HEK293 (cell line): ENCODE measurements at regions not wholly inside any gene's neighbourhood (a gene's known extent, or its start where the extent isn't known, plus 50 kb on each side); places are given as distances from the start of the nearest gene placed in this dataset.

ENCODE experiments used
- CTCF ChIA-PET: fragments of 350-600 bp; formaldehyde crosslinking; extraction: SDS; loops from one replicate; lab custom pipeline; 2021; ENCODE audit warnings: antibody characterized with exemption; lab: Yijun Ruan, JAX
- POLR2A ChIA-PET: fragments of 300-600 bp; formaldehyde crosslinking; extraction: SDS; loops from one replicate; lab custom pipeline; 2020; ENCODE audit warnings: antibody characterized with exemption, inconsistent platforms; lab: Yijun Ruan, JAX
- H3K27ac ChIP-seq: fragments of 200-500 bp; sonication (Bioruptor generic); 2 replicates; pipeline ENCODE4 v1.5.1; 2014; ENCODE audit warnings: low read depth, low read length, control low read depth, inconsistent platforms; ENCODE audit errors: extremely low read depth
- H3K36me3 ChIP-seq, 2 experiments: fragments of 200-500 bp in 1 of 2; sonication (Bioruptor generic) in 1 of 2; 1 replicate in 1 of 2; 2 replicates in 1 of 2; pipeline ENCODE4 v1.5.1; 2014 to 2017; ENCODE audit warnings: inconsistent platforms in 2 of 2, low read length in 2 of 2; ENCODE audit not compliant: control insufficient read depth in 2 of 2, insufficient read depth in 1 of 2
- H3K4me1 ChIP-seq: fragments of 200-500 bp; sonication (Bioruptor generic); 2 replicates; pipeline ENCODE4 v1.5.1; 2014; ENCODE audit warnings: mild to moderate bottlenecking, low read length, inconsistent platforms; ENCODE audit not compliant: control insufficient read depth, insufficient read depth
- H3K4me3 ChIP-seq: 2 replicates; pipeline ENCODE4 v1.5.1; 2011; ENCODE audit warnings: low read depth, mild to moderate bottlenecking, control low read depth, low read length, moderate library complexity
- H3K9me3 ChIP-seq: fragments of 200-500 bp; sonication (Bioruptor generic); 2 replicates; pipeline ENCODE4 v1.5.1; 2014; ENCODE audit warnings: low read depth, low read length, inconsistent platforms; ENCODE audit not compliant: control insufficient read depth, insufficient read depth
- GLI4 ChIP-seq: fragments of 450-650 bp; formaldehyde crosslinking; IDR thresholded peaks from 2 replicates; pipeline ENCODE4 v1.5.1; 2016; ENCODE audit warnings: missing biosample characterization, missing genetic modification characterization
- KLF10 ChIP-seq: fragments of 450-650 bp; IDR thresholded peaks from 2 replicates; pipeline ENCODE4 v1.5.1; 2018; ENCODE audit warnings: missing biosample characterization, mild to moderate bottlenecking, missing genetic modification characterization
- RBAK ChIP-seq: fragments of 450-650 bp; formaldehyde crosslinking; IDR thresholded peaks from 2 replicates; pipeline ENCODE4 v1.5.1; 2016; ENCODE audit warnings: missing biosample characterization, missing genetic modification characterization
- SETDB1 ChIP-seq: IDR thresholded peaks from one replicate; pipeline ENCODE4 v1.6.1; 2017; ENCODE audit warnings: mild to moderate bottlenecking, low read length, moderate library complexity, mixed read lengths; ENCODE audit not compliant: insufficient read length
- SP7 ChIP-seq: fragments of 450-650 bp; formaldehyde crosslinking; IDR thresholded peaks from 2 replicates; pipeline ENCODE4 v1.5.1; 2016; ENCODE audit warnings: missing biosample characterization, missing genetic modification characterization
- ZBTB48 ChIP-seq: fragments of 450-650 bp; formaldehyde crosslinking; IDR thresholded peaks from 2 replicates; pipeline ENCODE4 v1.5.1; 2016; ENCODE audit warnings: missing biosample characterization, missing genetic modification characterization
- ZBTB7A ChIP-seq: fragments of 450-650 bp; formaldehyde crosslinking; IDR thresholded peaks from 2 replicates; pipeline ENCODE4 v1.5.1; 2016; ENCODE audit warnings: low read depth, missing biosample characterization, missing genetic modification characterization
- ZNF132 ChIP-seq: fragments of 450-650 bp; formaldehyde crosslinking; IDR thresholded peaks from 2 replicates; pipeline ENCODE4 v1.5.1; 2017; ENCODE audit warnings: missing biosample characterization, missing genetic modification characterization, borderline replicate concordance
- ZNF174 ChIP-seq: fragments of 450-650 bp; formaldehyde crosslinking; IDR thresholded peaks from 2 replicates; pipeline ENCODE4 v1.5.0; 2017; ENCODE audit warnings: missing biosample characterization, mild to moderate bottlenecking, missing genetic modification characterization
- ZNF184 ChIP-seq: fragments of 450-650 bp; IDR thresholded peaks from 2 replicates; pipeline ENCODE4 v1.5.1; 2018; ENCODE audit warnings: missing biosample characterization, mild to moderate bottlenecking, missing genetic modification characterization
- ZNF214 ChIP-seq: fragments of 450-650 bp; formaldehyde crosslinking; IDR thresholded peaks from 2 replicates; pipeline ENCODE4 v1.5.1; 2017; ENCODE audit warnings: missing biosample characterization, mild to moderate bottlenecking, missing genetic modification characterization, borderline replicate concordance
- ZNF221 ChIP-seq: fragments of 450-650 bp; formaldehyde crosslinking; IDR thresholded peaks from 2 replicates; pipeline ENCODE4 v1.5.1; 2017; ENCODE audit warnings: missing biosample characterization, missing genetic modification characterization, borderline replicate concordance
- ZNF426 ChIP-seq: fragments of 450-650 bp; formaldehyde crosslinking; IDR thresholded peaks from 2 replicates; pipeline ENCODE4 v1.5.1; 2017; ENCODE audit warnings: missing biosample characterization, missing genetic modification characterization, mild to moderate bottlenecking, inconsistent platforms, moderate library complexity
- ZNF501 ChIP-seq: fragments of 450-650 bp; formaldehyde crosslinking; IDR thresholded peaks from 2 replicates; pipeline ENCODE4 v1.5.1; 2016; ENCODE audit warnings: missing biosample characterization, missing genetic modification characterization
- ZNF544 ChIP-seq: fragments of 450-650 bp; formaldehyde crosslinking; IDR thresholded peaks from 2 replicates; pipeline ENCODE4 v1.5.0; 2017; ENCODE audit warnings: missing biosample characterization, missing genetic modification characterization
- ZNF549 ChIP-seq: fragments of 450-650 bp; IDR thresholded peaks from 2 replicates; pipeline ENCODE4 v1.5.1; 2018; ENCODE audit warnings: missing biosample characterization, missing genetic modification characterization, mild to moderate bottlenecking, inconsistent platforms, moderate library complexity
- ZNF555 ChIP-seq: fragments of 450-650 bp; formaldehyde crosslinking; conservative IDR thresholded peaks from 2 replicates; pipeline ENCODE4 v1.5.1; 2017; ENCODE audit warnings: missing biosample characterization, mild to moderate bottlenecking, missing genetic modification characterization, inconsistent platforms
- ZNF585B ChIP-seq: fragments of 450-650 bp; formaldehyde crosslinking; IDR thresholded peaks from 2 replicates; pipeline ENCODE4 v1.5.1; 2016; ENCODE audit warnings: missing biosample characterization, missing genetic modification characterization
- ZNF600 ChIP-seq: fragments of 450-650 bp; formaldehyde crosslinking; IDR thresholded peaks from 2 replicates; pipeline ENCODE4 v1.5.1; 2016; ENCODE audit warnings: missing biosample characterization, missing genetic modification characterization
- ZNF624 ChIP-seq: fragments of 450-650 bp; formaldehyde crosslinking; IDR thresholded peaks from 2 replicates; pipeline ENCODE4 v1.5.1; 2017; ENCODE audit warnings: missing biosample characterization, missing genetic modification characterization
- ZNF701 ChIP-seq: fragments of 450-650 bp; formaldehyde crosslinking; IDR thresholded peaks from 2 replicates; pipeline ENCODE4 v1.5.1; 2016; ENCODE audit warnings: missing biosample characterization, missing genetic modification characterization
- TF ChIP-seq, protein P1 (sequence below): fragments of 450-650 bp; formaldehyde crosslinking; IDR thresholded peaks from 2 replicates; pipeline ENCODE4 v1.5.1; 2016; ENCODE audit warnings: missing biosample characterization, missing genetic modification characterization
- TF ChIP-seq, protein P2 (sequence below): fragments of 450-650 bp; formaldehyde crosslinking; IDR thresholded peaks from 2 replicates; pipeline ENCODE4 v1.5.1; 2016; ENCODE audit warnings: missing biosample characterization, missing genetic modification characterization
- TF ChIP-seq, protein P3 (sequence below): fragments of 450-650 bp; formaldehyde crosslinking; IDR thresholded peaks from 2 replicates; pipeline ENCODE4 v1.5.1; 2017; ENCODE audit warnings: missing biosample characterization, missing genetic modification characterization
- TF ChIP-seq, protein P4 (sequence below): fragments of 450-650 bp; formaldehyde crosslinking; IDR thresholded peaks from 2 replicates; pipeline ENCODE4 v1.5.1; 2017; ENCODE audit warnings: missing biosample characterization, missing genetic modification characterization

DNA sequence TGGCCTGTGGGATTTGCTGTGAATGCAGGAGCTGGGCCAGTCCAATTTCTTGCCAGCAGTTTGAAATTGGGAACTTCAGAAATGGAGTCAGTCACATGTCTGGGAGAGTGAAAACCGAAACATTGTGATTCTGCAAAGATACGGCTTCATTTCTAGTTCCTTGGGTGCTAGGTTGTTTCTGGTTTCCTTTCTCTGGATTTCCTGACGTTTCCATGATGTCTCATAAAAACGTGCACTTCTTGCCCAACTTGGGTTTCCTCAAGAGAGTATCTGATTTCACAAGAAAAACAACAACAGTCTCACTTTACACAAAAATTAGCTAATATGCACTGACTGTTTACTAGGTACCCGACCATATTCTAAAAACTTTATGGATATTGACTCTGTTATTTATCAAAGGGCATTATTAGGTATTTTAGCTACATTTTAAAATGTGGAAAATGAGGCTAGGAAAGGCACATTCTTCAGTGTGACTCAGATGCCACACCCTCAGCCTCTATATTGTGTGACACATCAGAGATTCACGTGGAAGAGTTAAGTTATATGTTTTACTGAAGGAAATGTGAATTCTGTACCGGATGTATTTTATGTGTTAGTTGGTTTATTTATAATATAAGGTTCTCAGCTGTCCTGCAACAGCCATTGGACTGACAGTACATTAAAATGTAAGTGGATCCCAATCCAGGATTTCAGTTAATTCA, 225.0 kb upstream of the PUDP start (continued):
- TF ChIP-seq ZNF585B (tag by site-specific recombination), result no peak

DNA sequence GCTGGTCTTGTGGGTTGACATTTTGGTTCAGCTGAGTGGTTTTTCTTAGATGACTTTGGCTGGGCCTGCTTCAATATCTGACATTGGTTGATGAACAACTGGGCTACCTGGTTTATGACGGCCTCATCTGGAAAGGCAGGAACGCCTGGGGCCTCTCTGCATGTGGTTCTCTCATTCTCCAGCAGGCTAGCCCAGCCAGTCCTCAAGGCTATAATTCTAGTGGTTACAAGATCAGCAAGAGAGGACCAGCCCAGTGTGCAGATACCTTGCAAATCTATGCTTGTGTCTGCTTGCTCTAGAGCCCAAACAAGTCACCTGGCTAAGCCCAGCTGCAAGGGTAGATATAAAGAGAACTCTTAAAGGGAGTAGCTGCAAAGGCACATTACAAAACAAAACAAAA, 214.2 kb upstream of the PUDP start:
- ChIA-PET CTCF (no interaction called here), POLR2A (no interaction called here)
- no peak overlapping the region for H3K27ac ChIP-seq
- H3K4me1 ChIP-seq, result no peaks in the 10 kb centered on the region
- no peaks in the 10 kb centered on the region for H3K9me3 ChIP-seq
- TF ChIP-seq, protein P1, sequence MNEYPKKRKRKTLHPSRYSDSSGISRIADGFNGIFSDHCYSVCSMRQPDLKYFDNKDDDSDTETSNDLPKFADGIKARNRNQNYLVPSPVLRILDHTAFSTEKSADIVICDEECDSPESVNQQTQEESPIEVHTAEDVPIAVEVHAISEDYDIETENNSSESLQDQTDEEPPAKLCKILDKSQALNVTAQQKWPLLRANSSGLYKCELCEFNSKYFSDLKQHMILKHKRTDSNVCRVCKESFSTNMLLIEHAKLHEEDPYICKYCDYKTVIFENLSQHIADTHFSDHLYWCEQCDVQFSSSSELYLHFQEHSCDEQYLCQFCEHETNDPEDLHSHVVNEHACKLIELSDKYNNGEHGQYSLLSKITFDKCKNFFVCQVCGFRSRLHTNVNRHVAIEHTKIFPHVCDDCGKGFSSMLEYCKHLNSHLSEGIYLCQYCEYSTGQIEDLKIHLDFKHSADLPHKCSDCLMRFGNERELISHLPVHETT (tag by site-specific recombination), result no peak
- TF ChIP-seq SP7 (no peak), ZBTB48 (tag by site-specific recombination) (no peak), ZNF544 (no peak), ZNF624 (tag by site-specific recombination) (no peak)
- TF ChIP-seq, protein P2, sequence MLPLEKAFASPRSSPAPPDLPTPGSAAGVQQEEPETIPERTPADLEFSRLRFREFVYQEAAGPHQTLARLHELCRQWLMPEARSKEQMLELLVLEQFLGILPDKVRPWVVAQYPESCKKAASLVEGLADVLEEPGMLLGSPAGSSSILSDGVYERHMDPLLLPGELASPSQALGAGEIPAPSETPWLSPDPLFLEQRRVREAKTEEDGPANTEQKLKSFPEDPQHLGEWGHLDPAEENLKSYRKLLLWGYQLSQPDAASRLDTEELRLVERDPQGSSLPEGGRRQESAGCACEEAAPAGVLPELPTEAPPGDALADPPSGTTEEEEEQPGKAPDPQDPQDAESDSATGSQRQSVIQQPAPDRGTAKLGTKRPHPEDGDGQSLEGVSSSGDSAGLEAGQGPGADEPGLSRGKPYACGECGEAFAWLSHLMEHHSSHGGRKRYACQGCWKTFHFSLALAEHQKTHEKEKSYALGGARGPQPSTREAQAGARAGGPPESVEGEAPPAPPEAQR (tag by site-specific recombination), result no peak
- H3K36me3 ChIP-seq, result no peaks in the 10 kb centered on the region
- H3K4me3 ChIP-seq, result no peak overlapping the region

DNA sequence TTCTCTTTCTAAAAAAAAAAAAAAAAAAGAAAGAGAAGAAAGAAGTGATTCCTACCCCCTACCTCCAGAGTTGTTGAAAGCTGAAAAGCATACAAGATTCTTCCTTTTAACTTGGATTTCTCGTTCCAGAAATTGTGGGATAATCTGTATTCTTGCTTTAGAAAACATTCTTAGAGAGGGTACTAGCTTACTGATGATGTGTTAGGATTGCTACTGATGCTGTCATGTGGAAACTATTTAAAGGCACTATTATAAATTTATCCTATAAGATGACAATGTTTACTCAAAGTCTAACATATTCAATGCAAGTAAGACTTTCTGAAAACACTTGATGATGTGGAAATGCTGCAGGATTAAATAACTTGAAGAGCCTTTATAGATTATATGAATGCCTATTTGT, 204.0 kb upstream of the PUDP start:
- ChIA-PET POLR2A (no interaction called here), CTCF (interaction anchor here (0.7 kb wide), 1 partner anchor 129 kb away, joined by 3 read pairs; no protein-coding TSS in a partner anchor)
- no peak overlapping the region for H3K27ac ChIP-seq
- no peak overlapping the region for H3K4me3 ChIP-seq
- no peak for TF ChIP-seq GLI4
- TF ChIP-seq RBAK, result no peak
- no peak for TF ChIP-seq ZNF701 (tag by site-specific recombination)
- TF ChIP-seq SETDB1, result no peak
- TF ChIP-seq ZBTB7A (tag by site-specific recombination), result no peak
- TF ChIP-seq ZNF214 (tag by site-specific recombination), result no peak
- TF ChIP-seq KLF10 (tag by site-specific recombination), result no peak
- TF ChIP-seq, protein P3, sequence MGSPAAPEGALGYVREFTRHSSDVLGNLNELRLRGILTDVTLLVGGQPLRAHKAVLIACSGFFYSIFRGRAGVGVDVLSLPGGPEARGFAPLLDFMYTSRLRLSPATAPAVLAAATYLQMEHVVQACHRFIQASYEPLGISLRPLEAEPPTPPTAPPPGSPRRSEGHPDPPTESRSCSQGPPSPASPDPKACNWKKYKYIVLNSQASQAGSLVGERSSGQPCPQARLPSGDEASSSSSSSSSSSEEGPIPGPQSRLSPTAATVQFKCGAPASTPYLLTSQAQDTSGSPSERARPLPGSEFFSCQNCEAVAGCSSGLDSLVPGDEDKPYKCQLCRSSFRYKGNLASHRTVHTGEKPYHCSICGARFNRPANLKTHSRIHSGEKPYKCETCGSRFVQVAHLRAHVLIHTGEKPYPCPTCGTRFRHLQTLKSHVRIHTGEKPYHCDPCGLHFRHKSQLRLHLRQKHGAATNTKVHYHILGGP (tag by site-specific recombination), result no peak
- no peak for TF ChIP-seq ZNF501 (tag by site-specific recombination)
- no peak for TF ChIP-seq ZNF549 (tag by site-specific recombination)
- TF ChIP-seq ZNF426, result no peak
- TF ChIP-seq ZNF132 (tag by site-specific recombination), result no peak
- TF ChIP-seq, protein P4, sequence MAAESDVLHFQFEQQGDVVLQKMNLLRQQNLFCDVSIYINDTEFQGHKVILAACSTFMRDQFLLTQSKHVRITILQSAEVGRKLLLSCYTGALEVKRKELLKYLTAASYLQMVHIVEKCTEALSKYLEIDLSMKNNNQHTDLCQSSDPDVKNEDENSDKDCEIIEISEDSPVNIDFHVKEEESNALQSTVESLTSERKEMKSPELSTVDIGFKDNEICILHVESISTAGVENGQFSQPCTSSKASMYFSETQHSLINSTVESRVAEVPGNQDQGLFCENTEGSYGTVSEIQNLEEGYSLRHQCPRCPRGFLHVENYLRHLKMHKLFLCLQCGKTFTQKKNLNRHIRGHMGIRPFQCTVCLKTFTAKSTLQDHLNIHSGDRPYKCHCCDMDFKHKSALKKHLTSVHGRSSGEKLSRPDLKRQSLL (tag by site-specific recombination), result no peak
- TF ChIP-seq ZNF174, result no peak
- TF ChIP-seq ZNF221 (tag by site-specific recombination), result no peak
- TF ChIP-seq ZNF555, result no peak
- TF ChIP-seq ZNF600 (tag by site-specific recombination), result no peak
- TF ChIP-seq ZNF184 (tag by site-specific recombination), result no peak
- H3K9me3 ChIP-seq, result no peaks in the 10 kb centered on the region
- H3K36me3 ChIP-seq, result no peaks in the 10 kb centered on the region
- no peaks in the 10 kb centered on the region for H3K4me1 ChIP-seq
